Stimulated activated memory B cell treated with anti-CD40 and anti-IgM and Interleukin-4, amounts not matched to agents 10 μg/mL and 1 μg/mL and 100 μg/mL, for 72 hours (primary cell): ENCODE measurements at regions not wholly inside any gene's neighbourhood (a gene's known extent, or its start where the extent isn't known, plus 50 kb on each side); places are given as distances from the start of the nearest gene placed in this dataset.
"Not testable (repeated sequence)": the region's sequence is repeated elsewhere in the genome, so short reads cannot be mapped to it uniquely, and the experiment has no call there.

Experiments
- ATAC-seq: fragments of 150-1000 bp; cut with Tn5 transposase; 2 replicates; pipeline ENCODE4 v1.10.0; 2021
- H3K27ac Mint-ChIP-seq: one replicate; pipeline ENCODE4 v1.8.0; 2022; ENCODE audit warnings: mild to moderate bottlenecking, mixed read lengths
- H3K27me3 Mint-ChIP-seq: one replicate; pipeline ENCODE4 v1.8.0; 2022; ENCODE audit warnings: mixed read lengths
- H3K36me3 Mint-ChIP-seq: one replicate; pipeline ENCODE4 v1.8.0; 2022; ENCODE audit warnings: mixed read lengths
- H3K4me1 Mint-ChIP-seq: one replicate; pipeline ENCODE4 v1.8.0; 2022; ENCODE audit warnings: mixed read lengths
- H3K4me3 Mint-ChIP-seq: one replicate; pipeline ENCODE4 v1.8.0; 2022; ENCODE audit warnings: mild to moderate bottlenecking, moderate library complexity, mixed read lengths
- H3K9me3 Mint-ChIP-seq: one replicate; pipeline ENCODE4 v1.8.0; 2022; ENCODE audit warnings: mixed read lengths

GRCh38 chr13:89520468-89520867 is 1827.0 kb upstream of the MIR17HG start:
- Mint-ChIP-seq H3K36me3 (no peaks in the 10 kb centered on the region), H3K27me3 (no peaks in the 10 kb centered on the region), H3K9me3 (peaks cover 12% of the 10 kb centered on the region), H3K4me1 (no peaks in the 10 kb centered on the region), H3K4me3 (no peak overlapping the region), H3K27ac (no peak overlapping the region)
- no peak for ATAC-seq

GRCh38 chr13:89521672-89522071 is 1825.8 kb upstream of the MIR17HG start:
- H3K4me1 Mint-ChIP-seq, ATAC-seq: not testable (repeated sequence)

DNA sequence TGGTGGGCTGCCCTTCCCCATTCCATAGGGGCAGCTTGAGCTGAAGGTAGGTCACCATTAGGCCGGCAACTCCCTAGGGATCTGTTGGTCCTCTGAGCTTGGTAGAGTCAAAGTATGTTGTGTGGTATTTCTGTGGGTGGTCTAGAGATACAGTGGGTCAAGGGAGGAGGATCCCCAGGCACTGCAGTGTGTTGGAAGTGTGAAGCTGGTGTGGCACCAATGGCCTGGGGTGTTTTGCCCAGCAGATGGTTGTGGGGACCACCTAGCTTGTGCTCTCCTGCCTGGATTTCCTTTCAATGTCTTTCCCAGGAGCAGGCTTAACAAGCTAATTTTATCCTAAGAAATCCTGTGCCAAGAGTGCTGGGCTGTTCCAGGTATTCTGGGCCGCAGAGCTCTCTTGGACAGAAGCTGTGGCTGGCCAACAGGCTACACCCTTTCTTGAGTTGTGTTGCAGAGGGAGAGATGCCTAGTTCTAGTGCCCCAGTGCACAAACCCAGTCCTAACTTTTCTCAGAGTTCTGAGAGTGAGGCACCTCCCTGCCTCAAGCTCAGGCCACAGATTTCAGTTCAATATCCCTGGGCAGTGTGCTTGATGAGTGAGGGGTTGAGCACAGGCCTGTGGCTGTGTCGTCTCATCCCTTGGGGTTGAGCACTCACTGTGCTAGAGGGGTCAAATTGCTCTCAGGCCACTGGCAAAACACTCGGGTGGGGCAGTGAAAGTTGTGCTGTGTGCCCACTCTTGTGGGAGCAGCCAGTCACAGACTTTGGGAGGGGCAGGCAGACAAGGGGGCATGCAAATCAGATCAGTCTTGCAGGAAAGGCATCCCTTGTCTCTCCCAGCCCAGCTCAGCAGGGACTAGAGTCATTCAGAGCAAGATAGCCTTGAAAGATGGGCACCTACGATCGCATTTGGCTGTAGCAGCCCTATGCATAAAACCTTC is 1806.1 kb upstream of the MIR17HG start:
- peaks cover 6% of the 10 kb centered on the region for H3K9me3 Mint-ChIP-seq

More at GRCh38 chr13:89521672-89522071, 1825.8 kb upstream of the MIR17HG start:
- H3K27ac Mint-ChIP-seq, H3K27me3 Mint-ChIP-seq, H3K36me3 Mint-ChIP-seq, H3K4me3 Mint-ChIP-seq: not testable (repeated sequence)
- H3K9me3 Mint-ChIP-seq = peaks cover 12% of the 10 kb centered on the region

GRCh38 chr13:89550938-89551337 is 1796.5 kb upstream of the MIR17HG start:
- no peak overlapping the region for H3K27ac Mint-ChIP-seq

More for the DNA sequence above, 1806.1 kb upstream of the MIR17HG start:
- Mint-ChIP-seq H3K27me3 (no peaks in the 10 kb centered on the region), H3K36me3 (no peaks in the 10 kb centered on the region), H3K4me1 (no peaks in the 10 kb centered on the region), H3K4me3 (no peak overlapping the region), H3K27ac (no peak overlapping the region)
- ATAC-seq = no peak

DNA sequence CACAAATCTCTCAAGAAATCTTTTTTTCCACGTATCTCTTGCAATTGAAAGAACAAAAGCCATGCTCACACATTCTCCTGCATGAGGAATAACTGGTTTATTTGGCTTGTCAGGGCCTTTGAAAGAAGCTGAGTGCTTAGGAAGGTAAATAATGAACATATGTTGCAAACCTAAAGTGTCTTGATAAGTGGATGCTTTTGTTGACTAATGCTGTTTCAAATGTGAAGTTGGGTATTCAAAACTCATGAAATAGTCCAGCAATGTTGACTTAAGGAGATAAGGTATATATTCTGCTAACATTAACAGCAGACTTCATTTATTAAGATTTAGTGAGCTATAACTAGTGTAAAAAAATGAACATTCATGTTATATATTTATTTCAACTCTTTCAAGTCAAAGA is 1792.7 kb upstream of the MIR17HG start:
- H3K27ac Mint-ChIP-seq = no peak overlapping the region

More at GRCh38 chr13:89550938-89551337, 1796.5 kb upstream of the MIR17HG start:
- Mint-ChIP-seq H3K9me3 (peaks cover 5% of the 10 kb centered on the region), H3K27me3 (no peaks in the 10 kb centered on the region), H3K36me3 (no peaks in the 10 kb centered on the region), H3K4me1 (no peaks in the 10 kb centered on the region), H3K4me3 (no peak overlapping the region)
- no peak for ATAC-seq

GRCh38 chr13:89565476-89566100 is 1781.9 kb upstream of the MIR17HG start:
- Mint-ChIP-seq H3K27ac (no peak overlapping the region), H3K9me3 (no peaks in the 10 kb centered on the region), H3K4me3 (no peak overlapping the region), H3K4me1 (no peaks in the 10 kb centered on the region), H3K36me3 (no peaks in the 10 kb centered on the region), H3K27me3 (no peaks in the 10 kb centered on the region)
- no peak for ATAC-seq

More for the DNA sequence above, 1792.7 kb upstream of the MIR17HG start:
- no peaks in the 10 kb centered on the region for H3K9me3 Mint-ChIP-seq
- ATAC-seq = no peak
- H3K4me1 Mint-ChIP-seq = no peaks in the 10 kb centered on the region
- no peaks in the 10 kb centered on the region for H3K36me3 Mint-ChIP-seq
- H3K4me3 Mint-ChIP-seq = no peak overlapping the region
- H3K27me3 Mint-ChIP-seq = no peaks in the 10 kb centered on the region

DNA sequence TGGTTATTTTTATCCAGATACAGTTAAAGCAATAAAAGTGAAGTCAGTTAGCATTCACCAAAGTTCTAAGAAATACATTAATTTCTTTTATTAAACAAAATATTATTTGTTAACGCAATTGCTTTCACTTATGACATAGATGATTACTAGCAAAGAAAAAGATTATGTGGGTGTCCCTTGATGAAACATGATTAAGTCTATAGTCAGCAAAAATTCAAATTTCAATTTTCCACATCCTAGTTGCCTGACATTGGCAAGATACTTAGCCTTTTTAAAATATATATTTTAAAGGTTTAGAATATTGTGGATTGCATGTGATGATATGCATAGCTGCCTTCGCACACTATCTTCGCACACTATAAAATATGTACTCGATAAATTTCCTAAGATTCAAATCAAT is 1780.5 kb upstream of the MIR17HG start:
- Mint-ChIP-seq H3K27ac (no peak overlapping the region), H3K36me3 (no peaks in the 10 kb centered on the region)
- ATAC-seq = no peak

GRCh38 chr13:89568276-89568675 is 1779.2 kb upstream of the MIR17HG start:
- H3K9me3 Mint-ChIP-seq = peaks cover 4% of the 10 kb centered on the region
- H3K27ac Mint-ChIP-seq = no peak overlapping the region
- no peak for ATAC-seq
- H3K36me3 Mint-ChIP-seq = no peaks in the 10 kb centered on the region
- H3K4me3 Mint-ChIP-seq = no peak overlapping the region
- no peaks in the 10 kb centered on the region for H3K4me1 Mint-ChIP-seq
- no peaks in the 10 kb centered on the region for H3K27me3 Mint-ChIP-seq

More for the DNA sequence above, 1780.5 kb upstream of the MIR17HG start:
- Mint-ChIP-seq H3K27me3 (no peaks in the 10 kb centered on the region), H3K4me3 (no peak overlapping the region), H3K9me3 (peaks cover 4% of the 10 kb centered on the region), H3K4me1 (no peaks in the 10 kb centered on the region)

- Mint-ChIP-seq H3K27me3 (no peaks in the 10 kb centered on the region), H3K27ac (no peak overlapping the region), H3K4me1 (no peaks in the 10 kb centered on the region), H3K9me3 (peaks cover 4% of the 10 kb centered on the region), H3K4me3 (no peak overlapping the region), H3K36me3 (no peaks in the 10 kb centered on the region)
- ATAC-seq = no peak
Measured at GRCh38 chr13:89568746-89569145, 1778.7 kb upstream of the MIR17HG start.

GRCh38 chr13:89571676-89572075 is 1775.8 kb upstream of the MIR17HG start:
- Mint-ChIP-seq H3K27me3 (no peaks in the 10 kb centered on the region), H3K4me1 (no peaks in the 10 kb centered on the region), H3K9me3 (peaks cover 7% of the 10 kb centered on the region), H3K4me3 (no peak overlapping the region), H3K36me3 (no peaks in the 10 kb centered on the region), H3K27ac (no peak overlapping the region)
- ATAC-seq = no peak

DNA sequence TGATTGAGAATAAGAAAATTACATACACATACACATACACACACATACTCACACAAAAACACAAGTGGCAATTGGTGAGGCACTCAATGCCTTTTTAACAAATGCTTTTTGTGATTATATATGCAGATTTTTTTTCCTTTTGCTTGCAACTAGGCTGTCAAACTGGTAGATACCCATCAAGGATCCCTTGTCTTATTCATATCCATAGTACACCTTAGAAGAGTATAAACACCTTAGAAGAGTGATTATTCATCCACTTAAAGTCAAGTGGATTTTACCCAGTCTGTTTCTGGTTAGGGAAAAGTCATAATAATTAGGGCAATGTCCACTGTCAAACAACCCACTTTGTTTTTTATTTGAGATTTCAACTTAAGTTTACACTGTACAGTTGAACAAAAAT is 1773.4 kb upstream of the MIR17HG start:
- Mint-ChIP-seq H3K27ac (no peak overlapping the region), H3K27me3 (no peaks in the 10 kb centered on the region), H3K4me3 (no peak overlapping the region), H3K9me3 (peaks cover 11% of the 10 kb centered on the region), H3K36me3 (no peaks in the 10 kb centered on the region), H3K4me1 (no peaks in the 10 kb centered on the region)
- ATAC-seq = no peak

- H3K27ac Mint-ChIP-seq = no peak overlapping the region
Measured at GRCh38 chr13:89577301-89577700, 1770.2 kb upstream of the MIR17HG start.

GRCh38 chr13:89584058-89584620 is 1763.3 kb upstream of the MIR17HG start:
- no peak for ATAC-seq
- Mint-ChIP-seq H3K4me3 (no peak overlapping the region), H3K36me3 (no peaks in the 10 kb centered on the region), H3K4me1 (no peaks in the 10 kb centered on the region), H3K9me3 (peaks cover 7% of the 10 kb centered on the region), H3K27ac (no peak overlapping the region), H3K27me3 (no peaks in the 10 kb centered on the region)

More at GRCh38 chr13:89577301-89577700, 1770.2 kb upstream of the MIR17HG start:
- Mint-ChIP-seq H3K4me3 (no peak overlapping the region), H3K9me3 (peaks cover 7% of the 10 kb centered on the region), H3K4me1 (no peaks in the 10 kb centered on the region), H3K27me3 (no peaks in the 10 kb centered on the region), H3K36me3 (no peaks in the 10 kb centered on the region)
- no peak for ATAC-seq

DNA sequence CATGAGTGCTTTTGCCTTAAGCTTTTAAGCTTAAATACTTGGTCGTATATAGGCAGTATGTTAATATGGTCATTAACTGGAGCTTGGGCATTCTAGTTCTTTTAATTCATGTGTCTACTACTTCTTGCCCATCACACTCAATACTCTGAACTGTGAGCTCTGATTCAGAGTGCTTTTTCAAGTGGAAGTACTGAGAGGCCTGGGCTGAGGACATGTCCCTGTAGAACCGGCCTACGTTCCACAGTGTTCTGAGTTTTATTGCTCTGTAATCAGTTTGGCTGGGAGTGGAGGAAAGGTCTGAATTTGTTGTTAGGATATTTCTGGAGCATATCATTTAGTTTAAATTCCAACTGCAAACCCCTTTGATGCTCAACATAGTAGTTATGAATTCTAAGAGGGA is 1744.8 kb upstream of the MIR17HG start:
- H3K4me1 Mint-ChIP-seq = no peaks in the 10 kb centered on the region
- no peaks in the 10 kb centered on the region for H3K36me3 Mint-ChIP-seq
- H3K4me3 Mint-ChIP-seq = no peak overlapping the region
- ATAC-seq = no peak
- H3K27ac Mint-ChIP-seq = no peak overlapping the region
- no peaks in the 10 kb centered on the region for H3K27me3 Mint-ChIP-seq
- peaks cover 3% of the 10 kb centered on the region for H3K9me3 Mint-ChIP-seq

- no peak for ATAC-seq
- H3K27me3 Mint-ChIP-seq = no peaks in the 10 kb centered on the region
- H3K36me3 Mint-ChIP-seq = no peaks in the 10 kb centered on the region
- H3K27ac Mint-ChIP-seq = no peak overlapping the region
- H3K9me3 Mint-ChIP-seq = peaks cover 3% of the 10 kb centered on the region
- no peaks in the 10 kb centered on the region for H3K4me1 Mint-ChIP-seq
- H3K4me3 Mint-ChIP-seq = no peak overlapping the region
Measured at GRCh38 chr13:89603187-89603586, 1744.3 kb upstream of the MIR17HG start.
